ENCODE measurements at regions not wholly inside any gene's neighbourhood (a gene's known extent, or its start where the extent isn't known, plus 50 kb on each side); places are given as distances from the start of the nearest gene placed in this dataset.
"Not testable (repeated sequence)": the region's sequence is repeated elsewhere in the genome, so short reads cannot be mapped to it uniquely, and the experiment has no call there.

- DNase-seq (ENCODE audit: low read depth in 4 of 4, low spot score in 3 of 4) = no peak
Observed at GRCh38 chr3:40925231-40925630, 274.1 kb upstream of the CTNNB1 start.

DNA sequence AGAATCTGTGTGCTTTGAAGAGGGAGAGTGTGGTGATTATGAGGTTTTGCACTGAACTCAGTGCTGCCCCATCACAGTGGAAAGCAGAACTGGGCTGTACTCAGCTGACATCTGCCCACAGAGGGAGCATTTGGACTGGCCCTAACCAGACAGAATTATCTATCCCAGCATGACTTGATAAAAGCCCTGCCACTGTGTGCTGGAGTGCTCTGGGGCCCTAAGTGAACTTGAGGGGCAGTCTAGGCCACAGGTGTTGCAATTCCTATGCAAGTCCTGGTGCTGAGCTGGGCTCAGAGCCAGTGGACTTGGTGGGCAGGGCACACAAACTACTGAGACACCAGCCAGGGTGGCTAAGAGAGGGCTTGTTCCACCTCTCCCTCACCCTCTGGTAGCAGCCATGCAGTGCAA lies 269.2 kb upstream of the CTNNB1 start:
- DNase-seq (ENCODE audit: low read depth in 4 of 4, low spot score in 3 of 4) = no peak

- no peak for DNase-seq (ENCODE audit: low read depth in 4 of 4, low spot score in 3 of 4)
Observed at GRCh38 chr3:40930756-40931155, 268.5 kb upstream of the CTNNB1 start.

DNA sequence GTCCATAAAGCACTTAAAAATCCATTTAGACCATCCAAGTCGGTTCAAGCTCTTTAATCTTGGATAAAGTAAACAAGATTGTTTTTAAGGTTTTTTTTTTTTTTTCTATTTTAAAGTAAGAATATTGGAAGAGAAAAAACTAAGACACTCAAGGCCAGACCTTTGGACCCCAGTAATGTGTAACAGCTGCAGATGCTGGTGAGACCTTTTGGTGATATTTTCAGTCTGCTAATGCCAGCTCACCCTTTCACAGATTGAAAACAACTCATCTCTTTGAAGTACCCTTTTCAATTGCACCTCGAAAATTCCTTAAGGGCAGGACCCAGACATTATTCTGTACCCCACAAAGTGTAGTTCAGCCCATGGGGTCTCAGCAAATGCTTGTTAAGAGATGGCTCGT lies 260.7 kb upstream of the CTNNB1 start:
- DNase-seq (ENCODE audit: low read depth in 4 of 4, low spot score in 3 of 4) = no peak

DNA sequence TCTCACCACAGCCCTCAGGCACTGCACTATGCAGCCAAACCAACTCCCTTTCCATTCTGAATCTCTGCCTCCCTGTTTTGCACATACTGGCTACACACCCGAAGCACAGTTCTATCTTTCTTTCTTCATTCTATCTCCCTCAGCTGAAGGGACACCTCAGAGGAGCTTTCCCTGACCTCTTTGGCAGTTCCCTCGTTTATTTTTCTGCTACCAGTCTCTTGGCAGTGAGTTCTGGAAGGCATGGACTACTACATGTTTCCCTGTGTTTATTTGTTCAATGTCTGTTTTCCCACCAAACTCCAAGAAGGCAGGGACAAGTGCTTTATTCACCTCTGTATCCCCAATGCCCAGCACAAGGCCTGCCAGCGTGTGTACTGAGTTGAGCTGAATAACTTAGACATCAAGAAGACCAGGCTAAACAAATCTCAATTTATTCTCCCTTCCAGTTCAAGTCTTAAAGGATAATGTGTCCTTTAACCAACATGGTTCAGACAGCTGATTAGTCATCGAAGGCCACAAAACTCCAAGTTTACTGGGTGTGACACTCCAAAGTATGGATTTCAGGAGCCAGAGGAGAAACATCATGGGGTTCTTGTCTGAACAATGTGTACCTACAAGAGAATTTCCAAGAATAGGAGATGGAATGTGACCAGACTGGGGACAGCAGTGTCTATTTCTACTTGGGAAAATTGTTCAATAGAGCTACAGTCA lies 260.1 kb upstream of the CTNNB1 start:
- no peak for DNase-seq (ENCODE audit: low read depth in 4 of 4, low spot score in 3 of 4)

DNA sequence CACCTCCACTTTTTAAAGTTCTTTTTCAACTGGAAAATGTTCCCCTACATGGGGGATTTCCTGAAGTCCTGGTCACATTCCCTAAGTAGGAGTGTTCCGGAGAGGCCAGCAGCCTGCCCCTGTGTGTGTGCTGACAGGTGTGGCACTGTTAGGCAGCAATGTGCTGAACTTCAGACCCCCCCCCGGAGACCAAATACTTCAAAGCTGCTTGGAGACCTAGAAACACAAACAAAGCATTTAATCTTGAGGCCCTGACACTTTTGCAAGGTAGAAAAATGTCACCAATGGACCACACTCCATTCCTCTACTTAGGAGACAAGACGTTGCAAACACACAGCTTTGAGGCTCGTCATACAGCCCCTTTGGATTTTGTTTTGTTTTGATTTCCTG lies 259.6 kb upstream of the CTNNB1 start:
- DNase-seq (ENCODE audit: low read depth in 4 of 4, low spot score in 3 of 4) = no peak

GRCh38 chr3:40940651-40941050 lies 258.7 kb upstream of the CTNNB1 start:
- DNase-seq (ENCODE audit: low read depth in 4 of 4, low spot score in 3 of 4) = no peak

DNA sequence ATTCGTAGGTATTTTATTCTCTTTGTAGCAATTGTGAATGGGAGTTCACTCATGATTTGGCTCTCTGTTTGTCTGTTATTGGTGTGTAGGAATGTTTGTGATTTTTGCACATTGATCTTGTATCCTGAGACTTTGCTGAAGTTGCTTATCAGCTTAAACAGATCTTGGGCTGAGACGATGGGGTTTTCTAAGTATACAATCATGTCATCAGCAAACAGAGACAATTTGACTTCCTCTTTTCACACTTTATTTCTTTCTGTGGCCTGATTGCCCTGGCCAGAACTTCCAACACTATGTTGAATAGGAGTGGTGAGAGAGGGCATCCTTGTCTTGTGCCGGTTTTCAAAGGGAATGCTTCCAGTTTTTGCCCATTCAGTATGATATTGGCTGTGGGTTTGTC lies 252.3 kb upstream of the CTNNB1 start:
- not testable (repeated sequence) for DNase-seq (ENCODE audit: low read depth in 4 of 4, low spot score in 3 of 4)

DNA sequence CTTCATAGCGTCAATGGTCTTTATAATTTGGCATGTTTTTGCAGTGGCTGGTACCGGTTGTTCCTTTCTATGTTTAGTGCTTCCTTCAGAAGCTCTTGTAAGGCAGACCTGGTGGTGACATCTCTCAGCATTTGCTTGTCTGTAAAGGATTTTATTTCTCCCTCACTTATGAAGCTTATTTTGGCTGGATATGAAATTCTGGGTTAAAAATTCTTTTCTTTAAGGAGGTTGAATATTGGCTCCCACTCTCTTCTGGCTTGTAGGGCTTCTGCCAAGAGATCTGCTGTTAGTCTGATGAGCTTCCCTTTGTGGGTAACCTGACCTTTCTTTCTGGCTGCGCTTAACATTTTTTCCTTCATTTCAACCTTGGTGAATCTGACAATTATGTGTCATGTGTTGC lies 250.0 kb upstream of the CTNNB1 start:
- DNase-seq (ENCODE audit: low read depth in 4 of 4, low spot score in 3 of 4) = not testable (repeated sequence)

- DNase-seq (ENCODE audit: low read depth in 4 of 4, low spot score in 3 of 4) = no peak
Observed at GRCh38 chr3:40951636-40952035, 247.7 kb upstream of the CTNNB1 start.

DNA sequence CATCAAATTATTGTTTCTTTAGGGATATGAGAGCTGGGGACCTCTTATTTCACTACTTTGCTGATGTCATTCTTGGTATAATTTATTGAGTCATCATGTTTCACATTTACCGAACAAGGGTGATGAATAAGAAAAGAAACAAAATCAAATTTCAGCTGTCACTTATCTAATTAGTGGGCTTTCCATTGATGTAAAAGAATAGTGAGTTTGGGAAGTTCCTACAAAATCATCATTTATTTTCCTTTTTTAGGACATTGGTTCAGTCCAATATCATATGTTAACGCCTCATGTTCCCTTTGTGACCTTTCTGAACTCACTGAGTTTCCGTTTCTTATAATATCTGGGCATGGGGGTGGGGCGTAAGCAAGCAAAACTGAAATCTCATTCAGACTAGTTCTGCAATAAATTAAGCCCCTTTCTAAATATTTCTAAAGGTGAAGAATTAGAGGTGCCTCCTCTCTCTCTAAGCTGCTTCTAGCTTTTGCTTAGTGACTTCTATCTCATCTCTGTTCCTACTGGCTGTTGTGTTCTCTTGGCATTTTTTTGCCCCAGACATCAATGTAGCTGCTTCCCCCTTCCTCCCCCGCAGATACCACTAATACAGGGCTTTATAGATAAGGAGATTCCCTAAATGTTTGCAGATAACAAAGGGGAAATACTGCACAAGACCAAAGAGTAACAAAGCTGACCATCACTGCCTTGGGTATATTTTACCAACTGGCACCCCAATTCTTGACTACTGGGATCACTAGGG lies 238.0 kb upstream of the CTNNB1 start:
- no peak for DNase-seq (ENCODE audit: low read depth in 4 of 4, low spot score in 3 of 4)

- DNase-seq (ENCODE audit: low read depth in 4 of 4, low spot score in 3 of 4) = no peak
Observed at GRCh38 chr3:40962721-40963120, 236.6 kb upstream of the CTNNB1 start.

- DNase-seq (ENCODE audit: low read depth in 4 of 4, low spot score in 3 of 4) = no peak
Observed at GRCh38 chr3:40968666-40969065, 230.6 kb upstream of the CTNNB1 start.

DNA sequence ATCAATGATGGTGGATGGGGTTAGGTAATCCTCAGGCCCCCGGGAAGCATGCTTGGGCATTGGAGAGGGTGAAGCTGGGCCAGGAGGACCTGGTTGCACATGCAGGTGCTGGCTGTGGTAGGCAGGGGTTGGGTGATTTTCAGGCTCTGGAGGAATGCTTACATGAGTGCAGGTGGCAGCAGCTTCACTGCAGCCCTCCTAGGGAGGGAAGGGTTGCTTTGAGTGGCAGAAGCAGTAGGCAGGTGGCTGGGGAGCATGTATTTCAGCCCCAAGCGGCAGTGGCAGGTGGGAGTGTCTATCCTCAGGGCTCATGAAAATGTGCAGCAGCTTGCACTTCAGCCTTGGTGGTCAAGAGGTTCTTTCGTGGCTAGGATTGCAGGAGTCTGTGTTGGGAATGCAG lies 230.0 kb upstream of the CTNNB1 start:
- DNase-seq (ENCODE audit: low read depth in 4 of 4, low spot score in 3 of 4) = no peak

GRCh38 chr3:40969756-40970466 lies 229.4 kb upstream of the CTNNB1 start:
- DNase-seq (ENCODE audit: low read depth in 4 of 4, low spot score in 3 of 4) = no peak

- DNase-seq (ENCODE audit: low read depth in 4 of 4, low spot score in 3 of 4) = peak in 3 of 4 donors; percentile 4 to 16 (median 6)
Observed at GRCh38 chr3:40971191-40972168, 227.8 kb upstream of the CTNNB1 start.

GRCh38 chr3:40972350-40972749 lies 227.0 kb upstream of the CTNNB1 start:
- no peak for DNase-seq (ENCODE audit: low read depth in 4 of 4, low spot score in 3 of 4)

DNA sequence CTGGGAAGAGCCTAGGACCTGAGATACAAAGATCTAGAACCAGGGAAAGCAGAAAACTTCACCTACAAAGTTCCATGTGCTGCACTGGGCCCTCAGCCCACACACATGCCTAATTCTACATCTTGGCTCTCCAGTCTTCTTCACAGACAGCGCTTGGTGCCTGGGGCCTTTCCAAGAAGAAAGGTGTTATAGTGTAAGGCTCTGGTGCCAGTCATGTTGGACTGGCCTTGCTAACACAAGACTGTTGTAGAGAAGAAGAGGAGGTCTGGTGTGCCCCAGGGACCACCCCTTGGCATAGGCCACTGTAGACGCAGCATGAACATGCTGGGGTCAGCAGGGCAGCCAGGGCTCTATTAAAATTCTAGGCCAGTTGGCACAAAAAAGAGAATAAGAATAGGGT lies 226.2 kb upstream of the CTNNB1 start:
- no peak for DNase-seq (ENCODE audit: low read depth in 4 of 4, low spot score in 3 of 4)

DNA sequence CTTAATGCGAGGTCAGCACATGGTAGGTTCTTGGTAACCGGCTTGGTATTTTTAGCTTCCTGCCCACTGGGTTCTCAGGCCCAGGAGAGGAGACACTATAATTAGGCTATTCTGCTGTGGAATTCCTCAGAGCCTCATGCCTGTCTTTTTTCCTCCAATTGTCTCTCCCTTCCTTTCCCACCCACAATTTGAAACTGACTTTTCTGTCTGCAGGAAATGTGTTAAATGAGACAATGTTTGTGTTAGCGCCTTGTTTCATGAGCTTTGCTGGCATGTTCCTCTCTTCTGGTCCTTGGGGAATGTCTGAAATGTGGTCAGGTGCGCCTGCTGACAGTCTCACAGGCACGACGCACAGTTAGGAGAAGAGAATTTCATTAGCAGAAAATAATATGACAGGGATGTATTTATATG lies 223.6 kb upstream of the CTNNB1 start:
- no peak for DNase-seq (ENCODE audit: low read depth in 4 of 4, low spot score in 3 of 4)

- DNase-seq (ENCODE audit: low read depth in 4 of 4, low spot score in 3 of 4) = no peak
Observed at GRCh38 chr3:40976241-40976640, 223.1 kb upstream of the CTNNB1 start.

- DNase-seq (ENCODE audit: low read depth in 4 of 4, low spot score in 3 of 4) = no peak
Observed at GRCh38 chr3:40978442-40978841, 220.9 kb upstream of the CTNNB1 start.

Data from left renal pelvis (tissue), 4 donors.